Esophagus muscularis mucosa (tissue), 3 donors: ENCODE measurements at regions not wholly inside any gene's neighbourhood (a gene's known extent, or its start where the extent isn't known, plus 50 kb on each side); places are given as distances from the start of the nearest gene placed in this dataset.

Experiments used
- CTCF ChIP-seq, 3 experiments: fragments of 200-600 bp in 2 of 3; fragments of 450-650 bp in 1 of 3; sonication (generic) in 2 of 3; IDR thresholded peaks; one replicate each; pipeline ENCODE4 v1.5.1; 2017 to 2019; ENCODE audit warnings: antibody characterized with exemption in 3 of 3, mild to moderate bottlenecking in 2 of 3, moderate library complexity in 1 of 3
- POLR2A ChIP-seq: fragments of 450-650 bp; IDR thresholded peaks from one replicate; pipeline ENCODE4 v1.6.1; 2017; ENCODE audit warnings: antibody characterized with exemption, moderate library complexity, mild to moderate bottlenecking, low read depth

- no peak for TF ChIP-seq POLR2A
- TF ChIP-seq CTCF (IDR thresholded peaks at IDR 0.05) = no peak
These were observed 787.9 kb upstream of the EEF2KMT start for GRCh38 chr16:5885521-5885920.
